ENCODE measurements at regions not wholly inside any gene's neighbourhood (a gene's known extent, or its start where the extent isn't known, plus 50 kb on each side); places are given as distances from the start of the nearest gene placed in this dataset.

DNA sequence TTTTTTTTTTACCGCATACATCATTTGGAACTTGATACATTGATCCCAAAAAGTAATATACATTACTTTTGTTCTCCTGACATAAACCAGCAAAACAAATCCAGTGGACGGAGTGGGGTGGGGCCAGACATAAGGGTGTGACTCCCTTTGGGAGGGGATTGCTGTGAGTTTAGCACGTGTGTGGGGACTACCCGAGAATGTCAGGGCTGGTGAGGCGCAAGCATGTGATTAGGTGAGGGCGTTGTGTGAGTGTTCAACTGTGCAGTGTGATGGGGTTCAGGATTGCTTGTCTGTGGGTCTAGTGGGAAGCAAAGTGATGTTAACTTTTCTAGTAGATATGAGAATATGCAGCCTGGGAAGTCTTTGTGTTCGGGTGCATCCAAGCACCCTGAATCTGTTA is 468.0 kb downstream of the TSHZ3 start:
- Mint-ChIP-seq H3K4me3 (no peak overlapping the region), H3K4me1 (no peaks in the 10 kb centered on the region), H3K27me3 (ENCODE audit: insufficient read depth, low read depth, poor library complexity) (no peaks in the 10 kb centered on the region), H3K27ac (no peak overlapping the region), H3K36me3 (ENCODE audit: low read depth) (no peaks in the 10 kb centered on the region), H3K9me3 (no peaks in the 10 kb centered on the region)
- H3K9me2 ChIP-seq (ENCODE audit: insufficient read depth) = peaks cover 8% of the 10 kb centered on the region; the same call in 1 of the 2 replicates
- no peak overlapping the region for H2AFZ ChIP-seq
- DNase-seq (ENCODE audit: low spot score) = no peak
- H3K27me3 ChIP-seq (ENCODE audit: insufficient read depth) = no peaks in the 10 kb centered on the region
- H3K27ac ChIP-seq (ENCODE audit: low read depth) = no peak overlapping the region
- no peaks in the 10 kb centered on the region for H4K20me1 ChIP-seq (replicated peaks; ENCODE audit: insufficient read depth)
- H3F3A ChIP-seq (replicated peaks; ENCODE audit: low read depth) = no peaks in the 10 kb centered on the region
- no peak overlapping the region for H3K4me3 ChIP-seq
- no peak for ATAC-seq
- no peaks in the 10 kb centered on the region for H3K79me2 ChIP-seq (replicated peaks; ENCODE audit: insufficient read depth)
- no peak for TF ChIP-seq STAT1 (IDR thresholded peaks at IDR 0.05; ENCODE audit: unreplicated experiment)
- no peak for TF ChIP-seq JUNB (IDR thresholded peaks at IDR 0.05; ENCODE audit: unreplicated experiment)
- TF ChIP-seq CREB1 (CRISPR knock-in tag; IDR thresholded peaks at IDR 0.05; ENCODE audit: low read depth) = no peak
- TF ChIP-seq, protein P1, sequence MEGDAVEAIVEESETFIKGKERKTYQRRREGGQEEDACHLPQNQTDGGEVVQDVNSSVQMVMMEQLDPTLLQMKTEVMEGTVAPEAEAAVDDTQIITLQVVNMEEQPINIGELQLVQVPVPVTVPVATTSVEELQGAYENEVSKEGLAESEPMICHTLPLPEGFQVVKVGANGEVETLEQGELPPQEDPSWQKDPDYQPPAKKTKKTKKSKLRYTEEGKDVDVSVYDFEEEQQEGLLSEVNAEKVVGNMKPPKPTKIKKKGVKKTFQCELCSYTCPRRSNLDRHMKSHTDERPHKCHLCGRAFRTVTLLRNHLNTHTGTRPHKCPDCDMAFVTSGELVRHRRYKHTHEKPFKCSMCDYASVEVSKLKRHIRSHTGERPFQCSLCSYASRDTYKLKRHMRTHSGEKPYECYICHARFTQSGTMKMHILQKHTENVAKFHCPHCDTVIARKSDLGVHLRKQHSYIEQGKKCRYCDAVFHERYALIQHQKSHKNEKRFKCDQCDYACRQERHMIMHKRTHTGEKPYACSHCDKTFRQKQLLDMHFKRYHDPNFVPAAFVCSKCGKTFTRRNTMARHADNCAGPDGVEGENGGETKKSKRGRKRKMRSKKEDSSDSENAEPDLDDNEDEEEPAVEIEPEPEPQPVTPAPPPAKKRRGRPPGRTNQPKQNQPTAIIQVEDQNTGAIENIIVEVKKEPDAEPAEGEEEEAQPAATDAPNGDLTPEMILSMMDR (conservative IDR thresholded peaks at IDR 0.05; ENCODE audit: low read depth in 2 of 2) = no peak
- no peak for TF ChIP-seq POLR2AphosphoS5 (IDR thresholded peaks at IDR 0.05; ENCODE audit: low read depth)
- TF ChIP-seq, protein P2, sequence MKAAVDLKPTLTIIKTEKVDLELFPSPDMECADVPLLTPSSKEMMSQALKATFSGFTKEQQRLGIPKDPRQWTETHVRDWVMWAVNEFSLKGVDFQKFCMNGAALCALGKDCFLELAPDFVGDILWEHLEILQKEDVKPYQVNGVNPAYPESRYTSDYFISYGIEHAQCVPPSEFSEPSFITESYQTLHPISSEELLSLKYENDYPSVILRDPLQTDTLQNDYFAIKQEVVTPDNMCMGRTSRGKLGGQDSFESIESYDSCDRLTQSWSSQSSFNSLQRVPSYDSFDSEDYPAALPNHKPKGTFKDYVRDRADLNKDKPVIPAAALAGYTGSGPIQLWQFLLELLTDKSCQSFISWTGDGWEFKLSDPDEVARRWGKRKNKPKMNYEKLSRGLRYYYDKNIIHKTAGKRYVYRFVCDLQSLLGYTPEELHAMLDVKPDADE (IDR thresholded peaks at IDR 0.05) = no peak
- no peak for TF ChIP-seq ZNF114 (CRISPR knock-in tag; IDR thresholded peaks at IDR 0.05)
- no peak for TF ChIP-seq EZH2 (IDR thresholded peaks at IDR 0.05; ENCODE audit: low read depth, unreplicated experiment)
- no peak for TF ChIP-seq ZNF331 (CRISPR knock-in tag; IDR thresholded peaks at IDR 0.05; ENCODE audit: low read depth)
- TF ChIP-seq EZH2phosphoT487 (IDR thresholded peaks at IDR 0.05; ENCODE audit: unreplicated experiment) = no peak
- TF ChIP-seq NANOG (IDR thresholded peaks at IDR 0.05; ENCODE audit: borderline replicate concordance) = no peak
- TF ChIP-seq, protein P3, sequence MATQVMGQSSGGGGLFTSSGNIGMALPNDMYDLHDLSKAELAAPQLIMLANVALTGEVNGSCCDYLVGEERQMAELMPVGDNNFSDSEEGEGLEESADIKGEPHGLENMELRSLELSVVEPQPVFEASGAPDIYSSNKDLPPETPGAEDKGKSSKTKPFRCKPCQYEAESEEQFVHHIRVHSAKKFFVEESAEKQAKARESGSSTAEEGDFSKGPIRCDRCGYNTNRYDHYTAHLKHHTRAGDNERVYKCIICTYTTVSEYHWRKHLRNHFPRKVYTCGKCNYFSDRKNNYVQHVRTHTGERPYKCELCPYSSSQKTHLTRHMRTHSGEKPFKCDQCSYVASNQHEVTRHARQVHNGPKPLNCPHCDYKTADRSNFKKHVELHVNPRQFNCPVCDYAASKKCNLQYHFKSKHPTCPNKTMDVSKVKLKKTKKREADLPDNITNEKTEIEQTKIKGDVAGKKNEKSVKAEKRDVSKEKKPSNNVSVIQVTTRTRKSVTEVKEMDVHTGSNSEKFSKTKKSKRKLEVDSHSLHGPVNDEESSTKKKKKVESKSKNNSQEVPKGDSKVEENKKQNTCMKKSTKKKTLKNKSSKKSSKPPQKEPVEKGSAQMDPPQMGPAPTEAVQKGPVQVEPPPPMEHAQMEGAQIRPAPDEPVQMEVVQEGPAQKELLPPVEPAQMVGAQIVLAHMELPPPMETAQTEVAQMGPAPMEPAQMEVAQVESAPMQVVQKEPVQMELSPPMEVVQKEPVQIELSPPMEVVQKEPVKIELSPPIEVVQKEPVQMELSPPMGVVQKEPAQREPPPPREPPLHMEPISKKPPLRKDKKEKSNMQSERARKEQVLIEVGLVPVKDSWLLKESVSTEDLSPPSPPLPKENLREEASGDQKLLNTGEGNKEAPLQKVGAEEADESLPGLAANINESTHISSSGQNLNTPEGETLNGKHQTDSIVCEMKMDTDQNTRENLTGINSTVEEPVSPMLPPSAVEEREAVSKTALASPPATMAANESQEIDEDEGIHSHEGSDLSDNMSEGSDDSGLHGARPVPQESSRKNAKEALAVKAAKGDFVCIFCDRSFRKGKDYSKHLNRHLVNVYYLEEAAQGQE (IDR thresholded peaks at IDR 0.05; ENCODE audit: unreplicated experiment) = no peak
- H3K4me2 ChIP-seq = no peak overlapping the region
- no peaks in the 10 kb centered on the region for H3K36me3 ChIP-seq (ENCODE audit: insufficient read depth)
- H3K4me1 ChIP-seq (ENCODE audit: insufficient read depth) = no peaks in the 10 kb centered on the region
